ENCODE measurements at regions not wholly inside any gene's neighbourhood (a gene's known extent, or its start where the extent isn't known, plus 50 kb on each side); places are given as distances from the start of the nearest gene placed in this dataset.

DNA sequence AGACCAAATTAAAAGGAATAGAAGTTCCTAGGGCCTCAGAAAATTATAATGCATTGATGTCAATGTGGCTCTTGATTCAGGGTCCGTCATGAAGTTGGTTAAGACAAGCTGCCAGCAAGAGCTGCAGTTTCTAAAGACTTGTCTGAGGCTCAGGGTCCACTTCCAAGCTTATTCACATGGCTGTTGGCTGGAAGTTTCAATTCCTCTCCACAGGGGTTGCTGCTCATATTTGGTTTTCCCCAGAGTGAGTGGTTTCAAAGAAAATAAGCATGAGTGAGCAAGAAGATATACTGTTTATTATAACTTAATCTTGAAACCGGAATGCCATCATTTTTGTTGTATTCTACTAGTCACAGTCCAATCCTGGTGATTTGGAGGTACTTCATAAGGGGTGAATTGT, 1247.4 kb downstream of the LRFN5 start (continued):
- TF ChIP-seq, protein P1, sequence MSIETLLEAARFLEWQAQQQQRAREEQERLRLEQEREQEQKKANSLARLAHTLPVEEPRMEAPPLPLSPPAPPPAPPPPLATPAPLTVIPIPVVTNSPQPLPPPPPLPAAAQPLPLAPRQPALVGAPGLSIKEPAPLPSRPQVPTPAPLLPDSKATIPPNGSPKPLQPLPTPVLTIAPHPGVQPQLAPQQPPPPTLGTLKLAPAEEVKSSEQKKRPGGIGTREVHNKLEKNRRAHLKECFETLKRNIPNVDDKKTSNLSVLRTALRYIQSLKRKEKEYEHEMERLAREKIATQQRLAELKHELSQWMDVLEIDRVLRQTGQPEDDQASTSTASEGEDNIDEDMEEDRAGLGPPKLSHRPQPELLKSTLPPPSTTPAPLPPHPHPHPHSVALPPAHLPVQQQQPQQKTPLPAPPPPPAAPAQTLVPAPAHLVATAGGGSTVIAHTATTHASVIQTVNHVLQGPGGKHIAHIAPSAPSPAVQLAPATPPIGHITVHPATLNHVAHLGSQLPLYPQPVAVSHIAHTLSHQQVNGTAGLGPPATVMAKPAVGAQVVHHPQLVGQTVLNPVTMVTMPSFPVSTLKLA (IDR thresholded peaks at IDR 0.05), result no peak
- TF ChIP-seq, protein P2, sequence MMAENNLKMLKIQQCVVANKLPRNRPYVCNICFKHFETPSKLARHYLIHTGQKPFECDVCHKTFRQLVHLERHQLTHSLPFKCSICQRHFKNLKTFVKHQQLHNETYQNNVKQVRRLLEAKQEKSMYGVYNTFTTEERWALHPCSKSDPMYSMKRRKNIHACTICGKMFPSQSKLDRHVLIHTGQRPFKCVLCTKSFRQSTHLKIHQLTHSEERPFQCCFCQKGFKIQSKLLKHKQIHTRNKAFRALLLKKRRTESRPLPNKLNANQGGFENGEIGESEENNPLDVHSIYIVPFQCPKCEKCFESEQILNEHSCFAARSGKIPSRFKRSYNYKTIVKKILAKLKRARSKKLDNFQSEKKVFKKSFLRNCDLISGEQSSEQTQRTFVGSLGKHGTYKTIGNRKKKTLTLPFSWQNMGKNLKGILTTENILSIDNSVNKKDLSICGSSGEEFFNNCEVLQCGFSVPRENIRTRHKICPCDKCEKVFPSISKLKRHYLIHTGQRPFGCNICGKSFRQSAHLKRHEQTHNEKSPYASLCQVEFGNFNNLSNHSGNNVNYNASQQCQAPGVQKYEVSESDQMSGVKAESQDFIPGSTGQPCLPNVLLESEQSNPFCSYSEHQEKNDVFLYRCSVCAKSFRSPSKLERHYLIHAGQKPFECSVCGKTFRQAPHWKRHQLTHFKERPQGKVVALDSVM (CRISPR knock-in tag; IDR thresholded peaks at IDR 0.05), result no peak

DNA sequence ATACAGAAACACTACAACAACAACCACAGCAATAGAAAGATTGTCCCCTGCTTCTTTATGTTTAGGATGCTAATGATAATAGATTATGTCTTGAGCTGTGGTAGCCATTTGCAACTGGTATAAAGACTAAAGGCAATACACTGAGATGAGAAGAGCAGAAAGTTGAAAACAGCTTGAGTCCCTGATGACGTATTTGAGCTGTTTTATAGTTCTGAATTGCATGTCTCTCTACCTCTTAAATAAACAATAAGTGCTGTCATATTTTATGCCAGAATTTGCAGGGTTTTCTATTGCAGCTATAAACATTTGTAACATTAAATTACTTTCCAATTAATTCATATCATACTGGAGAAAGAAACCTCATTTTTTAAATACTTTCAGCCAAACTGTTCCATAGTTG, 1242.0 kb downstream of the LRFN5 start:
- Histone ChIP-seq H4K20me1 (ENCODE audit: insufficient read depth, low read length) (no peaks in the 10 kb centered on the region), H3K4me3 (replicated peaks in 1 of 3; ENCODE audit: insufficient read depth in 1 of 3, low read depth in 2 of 3, low read length in 3 of 3) (no peak overlapping the region), H3K27ac (ENCODE audit: extremely low read length, insufficient read depth, low read length) (no peak overlapping the region), H3K9me3 (ENCODE audit: low read length) (peaks cover 93% of the 10 kb centered on the region), H3K27me3 (ENCODE audit: control insufficient read depth in 1 of 2, insufficient read depth in 2 of 2, low read length in 2 of 2) (no peaks in the 10 kb centered on the region), H3K4me2 (ENCODE audit: low read depth, low read length) (no peak overlapping the region), H3K4me1 (ENCODE audit: insufficient read depth, low read length) (no peaks in the 10 kb centered on the region), H3K79me2 (ENCODE audit: insufficient read depth, low read length) (no peaks in the 10 kb centered on the region), H3K36me3 (replicated peaks in 1 of 2; ENCODE audit: control insufficient read depth in 1 of 2, insufficient read depth in 2 of 2, low read length in 2 of 2) (no peaks in the 10 kb centered on the region), H3K9ac (ENCODE audit: insufficient read depth, low read depth, low read length) (no peak overlapping the region), H2AFZ (ENCODE audit: low read length) (no peak overlapping the region)
- TF ChIP-seq ZNF234 (CRISPR knock-in tag; conservative IDR thresholded peaks at IDR 0.05) (no peak), NR2F6 (IDR thresholded peaks at IDR 0.05) (no peak), NR2F6 (CRISPR knock-in tag; IDR thresholded peaks at IDR 0.05) (no peak), DPF2 (CRISPR knock-in tag; IDR thresholded peaks at IDR 0.05; ENCODE audit: borderline replicate concordance, low read depth) (no peak), ZNF747 (CRISPR knock-in tag; IDR thresholded peaks at IDR 0.05; ENCODE audit: borderline replicate concordance) (no peak), KMT2B (CRISPR knock-in tag; IDR thresholded peaks at IDR 0.05) (no peak), ZBTB7A (CRISPR knock-in tag; IDR thresholded peaks at IDR 0.05) (no peak), ZNF775 (CRISPR knock-in tag; IDR thresholded peaks at IDR 0.05; ENCODE audit: borderline replicate concordance) (no peak), CREB1 (IDR thresholded peaks at IDR 0.05) (peak; percentile 80), CREB1 (CRISPR knock-in tag; IDR thresholded peaks at IDR 0.05) (no peak), ZNF678 (CRISPR knock-in tag; IDR thresholded peaks at IDR 0.05) (no peak)
- in situ Hi-C loops (cut with HindIII; ENCODE audit: extremely low pct_ligation_motif_present, low pct_unique_long_range_greater_than_20kb) (no loop called here), intact Hi-C loops (cut with micrococcal nuclease; ENCODE audit: unreplicated experiment) (no loop called here)
- ATAC-seq (no peak), FAIRE-seq (no peak), DNase-seq (ENCODE audit: low spot score) (no peak)
- POLR2A ChIA-PET, result no interaction called here
- 3% methylated on average over 1 of the region's 1 CpG for WGBS (ENCODE audit: low lambda C conversion rate)
- BruUV-seq (replicated peaks), result no TSS peak
- CTCF ChIA-PET (ENCODE audit: low intra/inter-chr PET ratio, low total read pairs), result no interaction called here
